ENCODE measurements at regions not wholly inside any gene's neighbourhood (a gene's known extent, or its start where the extent isn't known, plus 50 kb on each side); places are given as distances from the start of the nearest gene placed in this dataset.

GRCh38 chr9:93830012-93830596, 125.1 kb downstream of the BARX1 start:
- in situ Hi-C loops (cut with HindIII; ENCODE audit: low sequenced_read_pairs), result no loop called here

- in situ Hi-C loops (cut with HindIII; ENCODE audit: low sequenced_read_pairs), result no loop called here
Observed at GRCh38 chr9:93829271-93830011, 125.7 kb downstream of the BARX1 start.

GRCh38 chr9:93828331-93829097, 126.6 kb downstream of the BARX1 start:
- in situ Hi-C loops (cut with HindIII; ENCODE audit: low sequenced_read_pairs), result no loop called here

GRCh38 chr9:93827545-93828330, 127.4 kb downstream of the BARX1 start:
- in situ Hi-C loops (cut with HindIII; ENCODE audit: low sequenced_read_pairs), result no loop called here

- in situ Hi-C loops (cut with HindIII; ENCODE audit: low sequenced_read_pairs), result no loop called here
Observed at GRCh38 chr9:93826905-93827544, 128.1 kb downstream of the BARX1 start.

GRCh38 chr9:93826209-93826608, 128.9 kb downstream of the BARX1 start:
- in situ Hi-C loops (cut with HindIII; ENCODE audit: low sequenced_read_pairs), result no loop called here

- in situ Hi-C loops (cut with HindIII; ENCODE audit: low sequenced_read_pairs), result no loop called here
Observed at GRCh38 chr9:93825348-93826115, 129.6 kb downstream of the BARX1 start.

GRCh38 chr9:93824386-93825294, 130.5 kb downstream of the BARX1 start:
- in situ Hi-C loops (cut with HindIII; ENCODE audit: low sequenced_read_pairs), result no loop called here

GRCh38 chr9:93823245-93824072, 131.7 kb downstream of the BARX1 start:
- in situ Hi-C loops (cut with HindIII; ENCODE audit: low sequenced_read_pairs), result no loop called here

GRCh38 chr9:93822229-93822628, 132.9 kb downstream of the BARX1 start:
- in situ Hi-C loops (cut with HindIII; ENCODE audit: low sequenced_read_pairs), result no loop called here

GRCh38 chr9:93821307-93821703, 133.8 kb downstream of the BARX1 start:
- in situ Hi-C loops (cut with HindIII; ENCODE audit: low sequenced_read_pairs), result no loop called here

- in situ Hi-C loops (cut with HindIII; ENCODE audit: low sequenced_read_pairs), result no loop called here
Observed at GRCh38 chr9:93820667-93821306, 134.4 kb downstream of the BARX1 start.

GRCh38 chr9:93819905-93820304, 135.2 kb downstream of the BARX1 start:
- in situ Hi-C loops (cut with HindIII; ENCODE audit: low sequenced_read_pairs), result no loop called here

- in situ Hi-C loops (cut with HindIII; ENCODE audit: low sequenced_read_pairs), result no loop called here
Observed at GRCh38 chr9:93818827-93819472, 136.2 kb downstream of the BARX1 start.

GRCh38 chr9:93818237-93818636, 136.9 kb downstream of the BARX1 start:
- in situ Hi-C loops (cut with HindIII; ENCODE audit: low sequenced_read_pairs), result no loop called here

GRCh38 chr9:93815677-93816076, 139.5 kb downstream of the BARX1 start:
- in situ Hi-C loops (cut with HindIII; ENCODE audit: low sequenced_read_pairs), result no loop called here

GRCh38 chr9:93815135-93815534, 140.0 kb downstream of the BARX1 start:
- in situ Hi-C loops (cut with HindIII; ENCODE audit: low sequenced_read_pairs), result no loop called here
